Heart right ventricle (tissue), 16 donors: ENCODE measurements at regions not wholly inside any gene's neighbourhood (a gene's known extent, or its start where the extent isn't known, plus 50 kb on each side); places are given as distances from the start of the nearest gene placed in this dataset.

ENCODE experiments used
- ATAC-seq, 8 donors: fragments of 200-7000 bp; cut with Tn5 transposase; one replicate each; pipeline ENCODE4 v1.9.1; 2020; ENCODE audit warnings: mild to moderate bottlenecking in 8 of 8, moderate library complexity in 8 of 8, moderate number of reproducible peaks in 1 of 8
- DNase-seq, 2 donors: peaks; one replicate each; pipeline ENCODE4 v3.0.0-alpha.2; 2020
- H3K27ac ChIP-seq, 10 donors: fragments of 200-600 bp; sonication (generic) in 2 of 10; one replicate each; pipeline versions ENCODE4 v1.5.0 to v1.8.0; 2020 to 2022; ENCODE audit warnings: mild to moderate bottlenecking in 3 of 10
- H3K27me3 ChIP-seq, 7 donors: fragments of 200-600 bp; one replicate each; pipeline ENCODE4 v1.8.0; 2021 to 2022; ENCODE audit warnings: mild to moderate bottlenecking in 2 of 7
- H3K36me3 ChIP-seq, 9 donors: fragments of 200-600 bp; sonication (generic) in 1 of 9; one replicate each; pipeline versions ENCODE4 v1.5.0 to v1.8.0; 2020 to 2022; ENCODE audit warnings: mild to moderate bottlenecking in 2 of 9
- H3K4me1 ChIP-seq, 9 donors: fragments of 200-600 bp; sonication (generic) in 1 of 9; one replicate each; pipeline versions ENCODE4 v1.5.0 to v1.8.0; 2020 to 2022; ENCODE audit warnings: mild to moderate bottlenecking in 4 of 9
- H3K4me3 ChIP-seq, 10 donors: fragments of 200-600 bp; sonication (generic) in 2 of 10; one replicate each; pipeline versions ENCODE4 v1.5.0 to v1.8.0; 2020 to 2022; ENCODE audit warnings: mild to moderate bottlenecking in 7 of 10, moderate library complexity in 2 of 10
- H3K9me3 ChIP-seq, 11 donors: fragments of 200-600 bp in 10 of 11; sonication (generic) in 2 of 11; one replicate each; pipeline versions ENCODE4 v1.5.0 to v1.8.0; 2013 to 2022; ENCODE audit warnings: mild to moderate bottlenecking in 2 of 11, control low read depth in 1 of 11, moderate library complexity in 1 of 11
- CTCF ChIP-seq, 9 donors: fragments of 200-600 bp; sonication (generic) in 2 of 9; IDR thresholded peaks; one replicate each; pipeline versions ENCODE4 v1.5.0 to v1.8.0; 2021 to 2022; ENCODE audit warnings: antibody characterized with exemption in 9 of 9, mild to moderate bottlenecking in 5 of 9, moderate library complexity in 1 of 9
- WGBS, 2 donors: extraction: QIAGEN DNeasy Blood & Tissue Kit; methylation state at CpG; one replicate each; pipeline ENCODE4 v1.1.7; 2013; ENCODE audit warnings: inconsistent platforms in 1 of 2; 5-methylcytosine and 5-hydroxymethylcytosine counted together
- intact Hi-C, 10 donors: fragments of 100-400 bp; cut with DNase I; formaldehyde crosslinking; loops; one replicate each; pipeline versions ENCODE4 v1.11.1 to v1.14.2; 2022
- donor health status: Arrhythmogenic right ventricular cardiomyopathy.
- donor health status: ischemic (EF 13 %, LVEDD 7.1; RV severe dilation, severe dysfunction).
- donor health status: healthy with polysubstance abuse.
- donor health status: DM: no; HTN: yes; CAD: no.
- donor health status: DM: no; HTN: no; CAD: no.
- donor health status: ischemic (EF 25% LVEDD 6.9; RV normal size, moderate dysfunction).
- donor health status: ischemic (EF 25% LVEDD 5.7; RV mildly dilated, moderate dysfunction).
- donor health status: healthy.
- donor health status: DM: yes; HTN: yes; CAD: no.
- donor health status: Ischemic cardiomyopathy.
- donor health status: ischemic (EF 35%, LVEDD 5.7; RV mildly dilated, moderate dysfunction).
- donor health status: nonischemic (EF 11% LVEDD 7.7; RV severe dilation, severe dysfunction).
- donor health status: DM: yes; HTN: yes; CAD: no.
- donor health status: PGD.
- donor health status: ischemic (EF 29% LVEDD 5.4; RV normal size, mild dysfunction).
- donor health status: nonischemic (EF 23%, LVEDD 6.1; RV moderate dilation, normal function).

DNA sequence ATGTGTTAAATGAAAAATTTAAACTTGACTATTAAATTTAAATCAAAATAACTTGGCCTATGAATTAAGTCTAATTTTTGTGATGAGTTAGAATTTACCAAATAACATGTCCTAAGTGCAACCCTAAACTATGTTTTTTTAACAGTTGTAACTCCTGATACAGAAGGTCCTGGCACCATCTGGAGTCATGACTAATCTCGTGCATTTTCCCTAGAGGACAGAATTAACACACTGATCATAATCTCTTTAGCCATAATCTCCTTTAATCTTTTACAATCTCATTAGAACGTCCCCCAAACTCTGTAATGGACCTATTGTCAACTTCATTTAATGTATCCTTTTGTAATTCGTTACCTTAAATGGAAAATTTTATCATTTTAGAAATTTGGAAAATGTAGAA, 100.6 kb downstream of the SUCNR1 start:
- Histone ChIP-seq H3K4me1 (peaks cover 0 to 11% (median 0%) of the 10 kb centered on the region in 9 donors), H3K27me3 (no peaks in the 10 kb centered on the region), H3K27ac (no peak overlapping the region), H3K4me3 (no peak overlapping the region), H3K36me3 (no peaks in the 10 kb centered on the region), H3K9me3 (no peaks in the 10 kb centered on the region)
- WGBS, 2 donors, result 45 to 51% methylated on average over 3 of the region's 3 CpGs
- TF ChIP-seq CTCF (IDR thresholded peaks at IDR 0.05), result no peak
- ATAC-seq (no peak), DNase-seq (no peak)
- intact Hi-C loops, result no loop called here

GRCh38 chr3:151976211-151977050, 103.0 kb downstream of the SUCNR1 start:
- peaks cover 0 to 11% (median 0%) of the 10 kb centered on the region in 9 donors for H3K4me1 ChIP-seq
- no peaks in the 10 kb centered on the region for H3K36me3 ChIP-seq
- ATAC-seq (peak in 1 of 8 donors; percentile 28), DNase-seq (no peak)
- H3K27me3 ChIP-seq, result no peaks in the 10 kb centered on the region
- 68 to 75% methylated on average over 3 of the region's 3 CpGs for WGBS, 2 donors
- H3K4me3 ChIP-seq, result no peak overlapping the region
- no peak for TF ChIP-seq CTCF (IDR thresholded peaks at IDR 0.05)
- intact Hi-C loops, result no loop called here
- no peaks in the 10 kb centered on the region for H3K9me3 ChIP-seq
- H3K27ac ChIP-seq, result no peak overlapping the region

DNA sequence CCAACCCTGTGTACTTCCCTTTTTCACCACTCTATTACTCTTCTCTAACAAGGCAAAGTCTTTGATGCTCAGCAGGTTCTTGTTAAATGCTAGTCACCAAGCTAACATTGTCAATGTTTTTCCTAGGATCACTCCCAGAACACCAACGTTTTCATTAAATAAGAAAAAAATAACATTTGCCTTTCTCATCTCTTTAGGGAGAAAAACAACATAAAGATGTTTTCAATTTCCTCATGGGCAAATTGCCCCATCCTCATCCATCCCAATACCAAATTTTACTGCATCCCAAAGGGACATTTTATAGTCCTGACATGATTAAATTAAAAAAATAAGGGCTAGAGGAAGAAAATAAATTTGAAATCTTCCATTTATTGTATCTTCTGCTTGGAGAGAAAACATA, 106.5 kb downstream of the SUCNR1 start:
- intact Hi-C loops, result no loop called here
- Histone ChIP-seq H3K4me1 (peaks cover 0 to 11% (median 0%) of the 10 kb centered on the region in 9 donors), H3K36me3 (no peaks in the 10 kb centered on the region), H3K9me3 (peaks cover 0 to 1% (median 0%) of the 10 kb centered on the region in 11 donors), H3K27me3 (no peaks in the 10 kb centered on the region), H3K4me3 (no peak overlapping the region), H3K27ac (no peak overlapping the region)
- TF ChIP-seq CTCF (IDR thresholded peaks at IDR 0.05), result no peak
- DNase-seq, result no peak
- WGBS, 2 donors, result 9 to 14% methylated on average over 1 of the region's 1 CpG
- no peak for ATAC-seq

GRCh38 chr3:151983538-151983937, 110.1 kb downstream of the SUCNR1 start:
- DNase-seq, result no peak
- 80 to 82% methylated on average over 7 of the region's 7 CpGs for WGBS, 2 donors
- Histone ChIP-seq H3K4me3 (no peak overlapping the region), H3K4me1 (no peaks in the 10 kb centered on the region), H3K36me3 (no peaks in the 10 kb centered on the region), H3K27me3 (no peaks in the 10 kb centered on the region), H3K27ac (no peak overlapping the region), H3K9me3 (peaks cover 0 to 4% (median 0%) of the 10 kb centered on the region in 11 donors)
- no peak for ATAC-seq
- no peak for TF ChIP-seq CTCF (IDR thresholded peaks at IDR 0.05)
- intact Hi-C loops, result no loop called here
